NCI-H2196 (cell line): ENCODE measurements at regions not wholly inside any gene's neighbourhood (a gene's known extent, or its start where the extent isn't known, plus 50 kb on each side); places are given as distances from the start of the nearest gene placed in this dataset.
"Not testable (repeated sequence)": the region's sequence is repeated elsewhere in the genome, so short reads cannot be mapped to it uniquely, and the experiment has no call there.

Experiments
- DNase-seq: peaks from one replicate; lab custom pipeline; 2025; ENCODE audit not compliant: unreplicated experiment; lab: John Stamatoyannopoulos, UW

DNA sequence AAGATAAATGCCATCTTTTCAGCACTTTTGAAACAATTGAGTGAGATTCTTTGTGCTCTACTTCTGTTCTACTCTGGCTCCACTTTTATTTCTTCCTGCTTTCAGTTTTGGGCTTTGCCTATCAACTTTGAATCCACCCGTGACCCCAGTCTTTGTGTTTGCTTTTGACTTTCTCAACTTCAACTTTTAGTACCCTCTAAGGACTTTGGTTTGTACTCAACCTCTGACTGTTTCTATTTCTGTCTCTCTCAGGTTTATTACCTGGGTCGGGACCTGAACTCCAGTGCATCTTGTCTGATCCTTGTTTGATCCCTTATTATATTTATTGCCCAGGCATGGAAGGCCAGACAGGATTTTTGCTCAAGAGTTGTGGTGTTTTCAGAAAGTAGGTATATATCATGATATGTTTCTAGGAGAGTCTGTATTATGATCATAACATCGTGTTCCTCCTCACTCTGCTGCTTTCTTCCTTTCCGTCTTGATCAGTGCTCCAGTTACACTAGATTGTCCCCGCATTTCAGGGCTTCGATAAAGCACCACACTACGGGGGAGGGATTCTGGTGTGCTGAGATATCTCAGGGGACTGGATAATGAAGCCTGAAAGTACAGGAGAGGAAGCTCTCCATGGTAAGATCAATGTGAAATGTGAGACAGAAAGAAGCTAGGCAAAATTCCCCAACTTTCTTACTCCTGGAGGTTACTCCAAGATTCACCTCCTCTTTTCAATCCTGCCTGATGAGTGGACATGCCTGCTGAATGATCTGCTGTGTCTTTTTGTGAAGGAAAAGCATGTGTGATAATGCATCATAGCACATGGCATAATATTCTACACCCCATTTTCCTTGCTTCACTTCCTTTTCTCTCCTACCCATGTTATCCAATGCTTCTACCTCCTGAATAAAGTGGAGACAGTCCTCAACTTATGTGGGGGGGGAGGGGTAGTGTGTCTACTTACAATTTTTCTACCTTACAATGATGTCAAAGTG, 155.5 kb upstream of the GRIN3A start:
- no peak for DNase-seq

DNA sequence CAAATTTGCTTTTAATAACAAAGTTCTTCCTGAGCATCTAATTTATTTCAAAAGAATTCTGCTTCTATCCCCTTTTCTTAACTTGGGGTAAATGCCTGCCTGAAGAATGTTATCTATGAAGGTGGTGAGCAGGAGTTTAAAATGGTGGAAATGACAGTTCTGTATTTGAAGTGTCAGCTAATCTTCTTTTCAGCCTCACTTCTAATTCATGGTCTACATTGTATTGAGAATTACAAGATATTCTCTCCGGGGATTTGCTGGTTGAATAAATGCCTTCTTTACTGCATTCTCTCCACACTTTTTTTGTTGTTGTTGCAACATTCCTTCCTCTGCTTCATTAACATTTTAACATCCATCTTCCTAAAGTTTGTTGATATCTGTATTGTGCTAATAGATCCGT, 143.1 kb upstream of the GRIN3A start:
- no peak for DNase-seq

DNA sequence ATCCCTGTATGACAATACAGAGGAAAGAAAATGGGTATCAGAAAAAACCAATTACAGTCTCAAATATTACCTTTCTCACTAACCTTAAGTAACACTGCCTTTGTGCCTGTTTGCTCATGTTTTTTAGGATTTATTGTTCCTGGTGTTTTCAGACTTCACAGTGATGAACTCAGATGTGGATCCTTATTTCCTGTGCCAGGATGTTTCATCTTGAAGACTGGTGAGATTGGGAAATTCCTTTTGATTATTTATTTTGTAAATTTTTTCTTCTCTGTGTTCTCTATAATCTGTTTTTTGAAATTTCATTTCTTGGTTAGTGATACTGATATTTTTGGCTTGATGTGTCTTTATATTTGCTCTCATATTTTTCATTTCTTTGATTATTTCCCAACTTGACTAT, 142.4 kb upstream of the GRIN3A start:
- no peak for DNase-seq

DNA sequence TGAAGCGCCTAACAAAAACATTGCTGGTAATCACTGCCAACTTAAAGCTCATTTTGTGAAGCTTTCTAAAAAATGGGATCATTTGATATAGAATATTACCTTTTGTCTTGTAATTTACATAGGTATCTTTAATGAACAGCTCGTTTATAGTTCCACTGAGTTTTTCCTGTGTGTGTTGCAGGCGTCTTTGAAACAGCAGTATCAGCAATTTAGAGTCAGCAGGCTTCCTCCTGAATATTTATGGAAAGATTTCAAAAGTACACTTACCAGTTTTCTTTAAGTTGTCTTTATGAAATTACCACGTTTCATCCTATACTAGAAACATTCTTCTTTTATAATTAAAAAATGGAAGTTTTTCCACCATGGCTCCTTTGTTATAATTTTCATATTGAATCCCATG, 140.3 kb upstream of the GRIN3A start:
- DNase-seq, result no peak

DNA sequence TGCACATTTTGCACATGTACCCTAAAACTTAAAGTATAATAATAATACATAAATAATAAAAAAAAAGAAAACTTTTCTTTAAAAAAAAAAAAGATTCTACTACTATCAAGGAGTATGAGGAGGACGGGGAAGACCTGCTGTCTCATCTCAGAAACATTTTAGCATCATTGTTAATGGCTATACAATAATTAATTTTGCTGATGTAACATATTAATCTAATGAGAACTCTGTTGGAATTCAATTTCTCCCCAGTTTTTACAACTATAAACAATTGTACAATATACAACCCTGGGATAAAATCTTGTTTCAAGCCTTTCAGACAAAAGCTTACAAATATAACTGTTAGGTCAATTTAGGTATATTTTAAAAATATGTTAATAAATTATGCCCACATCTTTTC, 139.0 kb upstream of the GRIN3A start:
- no peak for DNase-seq

DNA sequence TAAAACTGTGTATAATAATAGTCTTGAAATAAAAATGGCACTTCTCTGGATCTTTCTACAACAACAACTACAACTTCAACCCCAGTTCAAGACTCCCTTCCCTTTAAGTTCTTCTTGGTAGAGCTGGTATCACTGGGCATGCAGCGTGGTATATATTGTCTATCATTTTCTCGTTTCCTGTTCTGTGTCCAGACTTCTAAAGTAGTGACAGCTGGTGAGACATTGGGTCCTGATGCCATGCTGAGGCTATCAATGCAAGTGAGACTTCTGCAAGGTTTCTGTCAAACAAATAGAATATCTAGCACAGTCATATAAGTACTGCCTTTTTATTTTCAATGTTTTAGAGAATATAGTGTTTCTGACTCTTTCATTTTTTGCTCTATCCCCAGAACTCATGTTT, 123.0 kb upstream of the GRIN3A start:
- no peak for DNase-seq

DNA sequence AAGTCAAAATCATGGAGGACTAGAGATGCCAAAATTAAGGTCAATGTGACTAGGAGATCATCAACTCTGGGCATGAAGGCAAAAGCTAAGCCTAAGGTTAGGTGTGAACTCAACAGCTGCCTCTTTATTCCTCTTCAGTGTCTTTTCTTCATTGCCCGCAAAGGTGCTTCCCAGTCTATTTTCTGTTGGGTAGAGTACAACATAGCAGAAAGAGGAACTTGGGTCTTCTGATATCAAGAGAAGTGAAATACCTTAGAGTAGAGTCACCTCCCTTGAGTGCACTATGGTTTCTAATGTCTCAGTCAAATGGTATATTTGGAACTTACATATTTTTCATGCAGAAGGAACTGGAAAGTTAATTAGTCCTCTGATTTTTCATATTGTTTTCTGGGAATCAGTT, 122.5 kb upstream of the GRIN3A start:
- DNase-seq, result no peak

DNA sequence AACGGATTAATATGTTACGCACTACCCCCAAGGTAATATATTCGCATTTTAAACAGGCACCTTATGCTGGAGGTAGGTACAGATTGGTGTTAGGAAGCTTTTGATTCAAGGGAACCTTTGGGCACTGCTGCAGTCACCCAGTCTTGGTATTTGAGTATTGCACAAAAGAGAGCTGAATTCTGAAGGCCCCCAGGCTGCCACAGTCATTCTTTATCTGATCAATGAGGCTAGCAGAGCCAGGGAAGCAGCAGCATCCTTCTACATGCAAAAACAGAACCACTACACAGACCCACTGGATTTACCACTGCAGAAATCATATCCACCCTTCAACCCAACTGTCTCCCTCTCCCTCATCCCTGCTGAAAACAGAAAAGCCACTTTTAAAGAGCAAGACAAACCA, 121.2 kb upstream of the GRIN3A start:
- no peak for DNase-seq

DNA sequence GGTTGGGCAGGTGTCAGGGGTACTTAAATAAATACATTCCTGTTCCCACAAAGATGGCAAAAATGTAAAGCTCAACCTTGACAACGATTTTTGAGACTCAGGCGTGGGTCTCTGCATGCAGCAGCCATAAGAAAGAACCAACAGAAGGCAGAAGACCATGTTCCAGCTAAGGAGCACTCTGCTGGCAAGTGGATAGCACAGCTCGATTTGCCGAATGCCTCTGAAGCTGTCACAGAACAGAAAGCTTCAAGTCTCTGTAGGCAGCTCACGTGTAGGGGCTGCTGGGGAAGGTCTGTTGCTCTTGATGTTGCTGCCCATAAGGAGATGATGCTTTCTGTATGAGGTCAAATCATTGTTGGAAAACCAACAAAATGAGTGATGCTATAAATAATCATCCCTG, 119.6 kb upstream of the GRIN3A start:
- DNase-seq, result no peak

DNA sequence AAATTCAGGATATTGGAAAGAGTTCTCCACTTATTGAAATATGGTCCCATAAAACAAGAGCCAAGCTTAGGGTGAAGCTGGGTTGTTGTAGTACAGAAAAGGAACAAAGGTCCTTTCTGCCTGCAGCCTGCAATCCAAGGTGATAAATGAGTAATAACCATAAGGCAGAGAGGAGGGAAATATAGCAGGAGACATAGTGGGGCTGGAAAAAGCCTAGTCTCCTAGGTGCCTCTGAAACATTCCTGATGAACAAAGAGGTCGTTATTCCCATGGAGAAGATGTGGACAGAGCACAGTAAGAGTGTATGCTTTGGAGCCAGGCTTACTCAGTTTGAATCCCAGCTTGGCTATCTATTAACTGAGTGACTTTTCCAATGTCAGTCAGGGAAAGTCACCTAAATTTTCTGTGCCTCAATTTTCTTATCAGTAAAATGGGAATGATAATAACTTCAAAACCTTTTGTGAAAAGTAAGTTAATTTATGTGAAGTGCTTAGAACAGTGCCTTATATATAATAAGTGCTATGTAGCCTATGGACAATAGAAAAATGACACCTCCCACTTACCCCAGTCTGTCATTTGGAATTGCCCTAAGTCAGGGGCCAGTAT, 110.8 kb upstream of the GRIN3A start:
- DNase-seq, result no peak

DNA sequence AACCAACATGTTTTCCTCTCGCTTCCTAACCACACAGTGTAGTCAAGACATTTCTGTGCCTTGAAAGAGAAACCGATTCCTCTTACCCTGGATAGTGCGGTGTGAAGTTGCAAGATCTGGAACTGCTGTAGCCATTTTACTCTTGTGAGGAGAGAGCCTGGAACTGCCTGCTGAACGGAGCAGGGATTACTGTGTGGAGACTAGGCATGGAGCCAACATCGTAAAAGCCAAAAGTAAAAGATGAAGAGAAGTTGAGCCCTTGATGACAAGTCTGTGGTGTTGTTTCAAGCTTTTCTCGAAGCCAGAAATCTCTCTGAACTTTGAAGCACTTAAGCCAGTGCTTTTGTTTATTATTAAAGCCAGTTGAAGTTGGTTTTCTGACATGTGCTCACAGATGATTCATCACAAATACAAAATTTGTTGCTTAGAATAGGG, 110.1 kb upstream of the GRIN3A start:
- no peak for DNase-seq

DNA sequence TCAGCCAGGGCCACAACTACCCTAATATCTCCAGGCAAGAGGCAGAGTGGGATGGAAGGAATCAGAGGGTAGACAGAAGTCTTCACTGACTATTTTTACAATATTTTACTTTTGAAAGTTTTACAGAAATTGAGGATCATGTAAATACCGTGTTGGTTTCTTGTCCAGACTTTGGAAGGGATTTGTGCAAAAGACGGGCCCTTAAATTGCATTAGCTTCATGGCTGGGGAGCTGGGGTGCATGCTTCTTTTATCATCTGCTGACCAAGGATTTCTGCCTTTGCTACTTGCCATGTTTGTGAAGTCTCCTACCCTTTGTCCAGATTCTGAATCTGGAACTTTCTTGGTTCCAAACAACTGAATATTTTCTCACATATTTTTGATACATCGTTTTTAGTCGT, 107.7 kb upstream of the GRIN3A start:
- DNase-seq, result no peak

DNA sequence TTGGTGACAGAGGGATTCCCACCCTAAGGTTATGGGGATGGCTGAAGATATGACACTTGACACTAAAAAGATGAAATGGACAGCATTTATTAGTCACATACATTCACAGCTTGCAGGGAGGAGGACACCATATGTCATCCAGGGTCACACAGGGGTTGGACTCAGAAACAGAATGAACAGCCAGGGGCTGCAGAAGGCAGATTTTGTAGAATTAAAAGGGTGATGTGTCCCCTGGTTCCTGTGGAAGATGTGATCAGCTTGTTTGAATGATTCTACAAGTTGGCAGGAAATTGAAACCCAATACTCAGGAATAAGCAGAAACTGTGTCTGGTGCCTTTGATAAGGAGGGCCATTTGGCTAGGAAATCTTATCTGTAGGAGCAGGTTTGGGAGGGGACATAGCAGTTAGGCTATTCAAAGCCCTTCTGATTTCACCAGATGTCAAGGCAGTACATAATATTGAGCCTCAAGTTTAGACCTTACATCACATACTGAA, 102.3 kb upstream of the GRIN3A start:
- no peak for DNase-seq

DNA sequence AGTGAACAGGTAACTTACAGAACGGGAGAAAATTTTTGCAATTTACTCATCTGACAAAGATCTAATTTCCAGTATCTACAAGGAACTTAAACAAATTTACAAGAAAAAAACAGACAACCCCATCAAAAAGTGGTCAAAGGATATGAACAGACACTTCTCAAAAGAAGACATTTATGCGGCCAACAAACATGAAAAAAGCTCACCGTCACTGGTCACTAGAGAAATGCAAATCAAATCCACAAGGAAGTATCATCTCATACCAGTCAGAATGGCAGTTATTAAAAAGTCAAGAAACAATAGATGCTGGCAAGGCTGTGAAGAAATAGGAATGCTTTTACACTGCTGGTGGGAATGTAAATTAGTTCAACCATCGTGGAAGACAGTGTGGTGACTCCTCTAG, 100.5 kb upstream of the GRIN3A start:
- DNase-seq, result not testable (repeated sequence)

DNA sequence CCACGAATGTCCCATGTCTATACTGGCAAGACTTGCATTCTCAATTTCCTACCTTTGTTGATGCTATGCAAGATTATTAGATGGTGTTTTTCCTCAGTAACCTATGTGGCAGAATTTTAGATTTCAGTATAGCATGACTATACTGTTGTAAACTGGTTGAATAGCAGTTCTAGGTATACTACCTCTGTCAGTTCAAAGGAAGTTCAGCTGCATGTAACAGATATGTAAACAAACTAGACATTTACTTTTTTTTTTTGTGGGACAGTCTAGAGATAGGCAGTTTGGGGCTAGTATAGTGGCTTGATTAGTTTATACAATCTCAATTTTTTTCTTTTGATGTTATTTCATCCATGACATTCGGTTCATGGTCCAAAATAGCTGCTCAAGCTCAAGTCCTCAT, 97.6 kb upstream of the GRIN3A start:
- no peak for DNase-seq

DNA sequence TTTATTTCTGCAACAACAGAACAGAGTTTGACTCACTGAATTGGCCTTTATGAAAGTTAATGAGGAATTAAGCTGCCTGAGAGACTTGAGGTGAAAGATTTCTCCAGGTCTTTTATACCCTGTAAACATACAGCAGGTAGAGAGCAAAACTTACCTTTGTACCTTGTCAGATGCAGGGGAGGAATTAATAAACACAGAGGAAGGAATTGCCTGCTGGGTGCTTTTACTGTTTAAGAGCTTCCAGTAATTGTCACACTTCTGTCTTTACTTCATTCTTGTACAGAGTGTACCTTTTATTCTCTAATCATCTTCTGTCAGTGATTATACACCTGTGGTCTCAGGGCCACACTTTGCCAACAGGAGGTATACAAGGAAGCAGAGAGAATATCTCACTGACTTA, 94.0 kb upstream of the GRIN3A start:
- DNase-seq, result no peak

DNA sequence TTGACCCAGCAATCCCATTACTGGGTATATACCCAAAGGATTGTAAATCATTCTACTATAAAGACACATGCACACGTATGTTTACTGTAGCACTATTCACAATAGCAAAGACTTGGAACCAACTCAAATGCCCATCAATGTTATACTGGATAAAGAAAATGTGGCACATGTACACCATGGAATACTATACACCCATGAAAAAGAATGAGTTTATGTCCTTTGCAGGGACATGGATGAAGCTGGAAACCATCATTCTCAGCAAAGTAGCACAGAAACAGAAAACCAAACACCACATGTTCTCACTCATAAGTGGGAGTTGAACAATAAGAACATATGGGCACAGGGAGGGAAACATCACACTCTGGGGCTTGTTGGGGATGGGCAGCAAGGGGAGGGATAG, 83.0 kb upstream of the GRIN3A start:
- not testable (repeated sequence) for DNase-seq

DNA sequence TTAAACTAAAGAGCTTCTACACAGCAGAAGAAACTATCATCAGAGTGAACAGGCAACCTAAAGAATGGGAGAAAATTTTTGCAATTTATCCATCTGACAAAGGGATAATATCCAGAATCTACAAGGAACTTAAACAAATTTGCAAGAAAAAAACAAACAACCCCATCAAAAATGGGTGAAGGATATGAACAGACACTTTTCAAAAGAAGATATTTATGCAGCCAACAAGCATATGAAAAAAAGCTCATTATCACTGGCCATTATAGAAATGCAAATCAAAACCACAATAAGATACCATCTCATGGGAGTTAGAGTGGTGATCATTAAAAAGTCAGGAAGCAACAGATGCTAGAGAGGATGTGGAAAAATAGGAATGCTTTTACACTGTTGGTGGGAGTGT, 82.5 kb upstream of the GRIN3A start:
- not testable (repeated sequence) for DNase-seq

DNA sequence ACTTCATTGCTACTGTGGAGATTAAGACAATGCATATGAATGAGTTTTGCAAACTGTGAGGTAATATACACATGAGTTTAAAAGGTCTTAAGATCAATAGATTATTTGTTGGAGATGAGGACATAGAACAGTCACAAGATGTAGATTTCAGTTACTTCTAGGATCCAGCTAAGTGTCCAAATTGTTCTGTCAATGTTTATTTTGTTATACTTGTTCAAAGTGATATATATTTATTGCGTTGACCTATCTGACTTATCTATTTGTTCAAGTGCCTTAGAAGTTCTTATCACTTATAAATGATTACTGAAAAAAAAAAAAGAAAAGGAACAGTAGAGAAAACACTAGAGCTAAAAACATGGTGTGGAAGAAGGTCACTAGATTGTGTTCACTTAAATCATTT, 75.6 kb upstream of the GRIN3A start:
- no peak for DNase-seq

DNA sequence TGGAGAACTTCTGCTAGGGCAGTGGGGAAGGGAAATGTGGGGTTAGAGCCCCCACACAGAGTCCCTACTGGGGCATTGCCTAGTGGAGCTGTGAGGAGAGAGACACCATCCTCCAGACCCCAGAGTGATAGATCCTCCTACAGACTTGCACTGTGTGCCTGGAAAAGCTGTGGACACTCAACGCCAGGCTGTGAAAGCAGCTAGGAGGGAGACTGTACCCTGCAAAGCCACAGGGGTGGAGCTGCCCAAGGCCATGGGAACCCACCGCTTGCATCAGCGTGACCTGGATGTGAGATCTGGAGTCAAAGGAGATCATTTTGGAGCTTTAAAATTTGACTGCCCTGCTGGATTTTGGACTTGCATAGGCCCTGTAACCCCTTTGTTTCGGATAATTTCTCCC, 69.4 kb upstream of the GRIN3A start:
- DNase-seq, result not testable (repeated sequence)

DNA sequence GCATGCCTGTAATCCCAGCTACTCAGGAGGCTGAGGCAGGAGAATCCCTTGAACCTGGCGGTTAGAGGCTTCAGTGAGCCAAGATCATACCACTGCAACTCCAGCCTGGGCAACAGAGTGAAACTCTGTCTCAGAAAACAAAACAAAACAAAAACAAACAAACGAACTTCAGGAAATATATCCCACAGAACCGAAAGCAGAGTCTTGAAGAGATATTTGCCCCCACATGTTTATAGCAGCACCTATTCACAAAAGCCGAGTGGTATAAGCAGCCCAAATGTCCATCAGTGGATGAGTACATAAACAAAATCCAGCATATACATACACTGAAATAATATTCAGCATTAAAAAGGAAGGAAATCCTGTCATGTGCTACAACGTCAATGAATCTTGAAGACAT, 57.6 kb upstream of the GRIN3A start:
- DNase-seq, result no peak

DNA sequence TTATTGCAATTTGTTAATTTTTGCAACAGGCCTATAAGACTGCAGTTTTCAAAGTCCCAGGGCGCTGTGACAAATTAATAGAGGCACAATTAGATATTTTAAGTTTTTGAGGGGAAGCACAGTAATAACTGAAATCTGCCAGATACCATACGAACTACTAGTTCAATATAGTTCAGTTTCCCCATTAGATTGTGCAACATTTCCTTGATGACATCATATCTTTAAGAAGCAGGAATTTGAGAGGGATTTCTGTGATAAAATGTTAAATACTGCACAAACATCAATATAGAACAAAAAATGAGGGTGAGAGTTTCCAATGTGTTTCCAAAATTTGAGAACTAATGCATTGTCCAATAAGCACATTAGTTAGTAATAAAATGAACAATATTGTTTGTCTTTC, 56.7 kb upstream of the GRIN3A start:
- DNase-seq, result no peak
